HG03442 (cell line): ENCODE measurements at regions not wholly inside any gene's neighbourhood (a gene's known extent, or its start where the extent isn't known, plus 50 kb on each side); places are given as distances from the start of the nearest gene placed in this dataset.
"Not testable (repeated sequence)": the region's sequence is repeated elsewhere in the genome, so short reads cannot be mapped to it uniquely, and the experiment has no call there.

ENCODE experiments used
- ATAC-seq: cut with Tn5 transposase; IDR thresholded peaks from one replicate; pipeline ENCODE4 v1.9.1; 2021; ENCODE audit warnings: mild to moderate bottlenecking, moderate library complexity; ENCODE audit not compliant: unreplicated experiment

- no peak for ATAC-seq
These were observed 98.5 kb upstream of the CDYL start for GRCh38 chr6:4677751-4678065.

GRCh38 chr6:4677011-4677750 is 99.0 kb upstream of the CDYL start:
- no peak for ATAC-seq

GRCh38 chr6:4676016-4676415 is 100.2 kb upstream of the CDYL start:
- no peak for ATAC-seq

GRCh38 chr6:4675121-4675520 is 101.1 kb upstream of the CDYL start:
- no peak for ATAC-seq

- no peak for ATAC-seq
These were observed 102.3 kb upstream of the CDYL start for GRCh38 chr6:4673861-4674260.

- ATAC-seq = no peak
These were observed 103.4 kb upstream of the CDYL start for GRCh38 chr6:4672772-4673171.

- ATAC-seq = no peak
These were observed 104.6 kb upstream of the CDYL start for GRCh38 chr6:4671587-4672115.

- no peak for ATAC-seq
These were observed 105.3 kb upstream of the CDYL start for GRCh38 chr6:4670824-4671409.

- ATAC-seq = no peak
These were observed 105.9 kb upstream of the CDYL start for GRCh38 chr6:4670290-4670689.

- no peak for ATAC-seq
These were observed 107.7 kb upstream of the CDYL start for GRCh38 chr6:4668271-4669179.

- no peak for ATAC-seq
These were observed 108.6 kb upstream of the CDYL start for GRCh38 chr6:4667591-4667990.

- no peak for ATAC-seq
These were observed 109.2 kb upstream of the CDYL start for GRCh38 chr6:4666886-4667513.

GRCh38 chr6:4665489-4666417 is 110.5 kb upstream of the CDYL start:
- ATAC-seq = no peak

GRCh38 chr6:4664911-4665310 is 111.3 kb upstream of the CDYL start:
- ATAC-seq = no peak

GRCh38 chr6:4664117-4664626 is 112.0 kb upstream of the CDYL start:
- no peak for ATAC-seq

- no peak for ATAC-seq
These were observed 113.3 kb upstream of the CDYL start for GRCh38 chr6:4662886-4663285.

GRCh38 chr6:4661391-4661790 is 114.8 kb upstream of the CDYL start:
- ATAC-seq = no peak

GRCh38 chr6:4660377-4661321 is 115.6 kb upstream of the CDYL start:
- no peak for ATAC-seq

- ATAC-seq = not testable (repeated sequence)
These were observed 116.5 kb upstream of the CDYL start for GRCh38 chr6:4659719-4660118.
